GM12801 (cell line): ENCODE measurements at regions not wholly inside any gene's neighbourhood (a gene's known extent, or its start where the extent isn't known, plus 50 kb on each side); places are given as distances from the start of the nearest gene placed in this dataset.

Experiments
- CTCF ChIP-seq: IDR thresholded peaks from one replicate; pipeline ENCODE4 v1.5.1; 2011; ENCODE audit warnings: control low read depth; ENCODE audit not compliant: insufficient read length; ENCODE audit errors: extremely low read depth

GRCh38 chr11:37089439-37089838, 491.4 kb upstream of the RAG2 start:
- no peak for TF ChIP-seq CTCF

- TF ChIP-seq CTCF: no peak
These were observed 490.5 kb upstream of the RAG2 start for GRCh38 chr11:37088573-37088910.

GRCh38 chr11:37087650-37088572, 489.9 kb upstream of the RAG2 start:
- no peak for TF ChIP-seq CTCF

DNA sequence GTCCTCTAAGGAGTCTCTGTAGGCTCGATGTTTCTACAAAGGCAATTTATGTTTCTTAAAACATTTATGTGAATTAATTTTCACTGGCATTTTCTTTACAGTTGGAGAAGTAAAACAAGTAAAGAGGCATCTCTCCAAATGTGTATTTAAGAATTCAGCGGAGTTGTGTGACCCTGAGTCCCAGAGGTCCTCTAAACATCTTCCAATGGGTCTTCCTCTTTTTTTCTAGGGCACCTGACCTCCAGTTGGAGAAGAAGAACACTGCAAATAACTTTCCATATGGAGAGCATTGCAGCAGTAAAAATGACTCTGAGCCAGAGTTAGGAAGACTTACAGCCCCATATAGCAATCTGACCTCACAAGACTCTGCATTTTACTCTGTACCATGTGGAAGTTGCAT, 480.5 kb upstream of the RAG2 start:
- TF ChIP-seq CTCF: no peak

- no peak for TF ChIP-seq CTCF
These were observed 478.8 kb upstream of the RAG2 start for GRCh38 chr11:37076866-37077265.

DNA sequence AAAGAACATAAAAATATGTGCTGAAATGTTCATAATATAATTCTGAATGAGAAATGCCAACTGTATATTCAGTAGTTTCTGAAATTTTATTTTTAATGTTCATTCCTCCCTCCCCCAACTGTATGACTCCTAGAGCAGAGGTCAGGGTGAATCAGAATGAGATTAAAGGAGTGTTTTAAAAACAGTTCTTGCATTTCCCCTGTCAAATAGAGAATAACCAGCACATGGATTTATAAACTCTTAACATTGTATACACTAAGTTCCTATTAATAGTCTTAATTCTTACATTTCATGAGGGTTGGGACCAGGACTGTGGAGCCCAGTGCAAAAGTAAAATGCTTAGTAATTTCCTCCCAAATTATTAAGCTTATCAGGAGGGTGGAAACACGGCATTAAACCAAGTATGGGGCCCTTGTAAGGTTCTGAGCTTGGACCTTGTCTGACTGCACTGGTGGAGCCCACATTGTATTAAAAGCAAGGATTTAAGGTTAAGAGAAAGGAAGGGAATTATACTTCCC, 474.6 kb upstream of the RAG2 start:
- no peak for TF ChIP-seq CTCF

GRCh38 chr11:37050311-37050710, 452.3 kb upstream of the RAG2 start:
- no peak for TF ChIP-seq CTCF
